ENCODE measurements at regions not wholly inside any gene's neighbourhood (a gene's known extent, or its start where the extent isn't known, plus 50 kb on each side); places are given as distances from the start of the nearest gene placed in this dataset.

DNA sequence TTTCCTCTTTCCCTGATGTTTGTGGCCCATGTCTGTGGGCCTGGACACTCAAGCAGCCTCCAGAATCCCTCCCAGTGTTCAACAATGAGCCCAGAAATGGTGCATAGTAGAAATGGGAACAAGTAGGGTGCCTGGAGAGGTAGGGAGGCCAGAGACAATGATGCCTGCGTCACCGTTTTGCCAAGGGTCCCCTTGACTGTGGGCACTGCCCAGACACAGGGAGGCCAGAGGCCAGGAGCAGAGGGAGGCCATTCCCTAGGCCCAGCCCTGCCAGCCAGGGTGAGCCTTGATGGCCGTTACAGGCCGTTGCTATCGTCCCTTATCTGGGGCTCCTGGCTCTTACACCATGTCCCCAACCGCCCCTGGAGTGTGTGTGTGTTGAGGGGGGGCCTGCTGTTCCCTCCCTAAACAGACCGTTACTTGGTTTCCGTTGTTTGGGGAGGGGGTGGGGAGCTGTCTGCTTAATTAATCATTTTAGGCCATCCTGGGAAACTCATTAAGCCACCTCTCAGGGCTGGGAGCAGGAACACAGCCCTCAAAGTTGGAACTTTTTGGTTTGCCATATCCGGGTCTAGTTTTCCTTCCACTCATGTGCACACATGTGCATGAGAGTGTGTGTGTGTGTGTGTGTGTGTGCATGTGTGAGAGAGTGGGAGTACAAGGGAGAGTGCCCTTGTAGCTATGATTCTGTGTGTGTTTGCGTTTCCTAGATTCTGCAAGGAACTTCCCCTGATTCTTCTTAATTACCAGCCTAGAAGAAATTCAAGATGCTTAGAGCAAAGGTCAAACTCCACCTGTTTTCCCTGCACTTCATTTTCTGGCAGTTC is 135.2 kb upstream of the HAAO start:
- Mint-ChIP-seq H3K9me3 (no peaks in the 10 kb centered on the region), H3K27me3 (no peaks in the 10 kb centered on the region), H3K4me3 (no peak overlapping the region), H3K27ac (no peak overlapping the region), H3K4me1 (ENCODE audit: low read depth) (no peaks in the 10 kb centered on the region), H3K36me3 (ENCODE audit: low read depth) (no peaks in the 10 kb centered on the region)
- ChIA-PET POLR2A (no interaction called here), CTCF (interaction anchor here (1.6 kb wide), 1 partner anchor 16 kb away, joined by 4 read pairs; no protein-coding TSS in a partner anchor)
- no peak for DNase-seq
- TF ChIP-seq, protein P1, sequence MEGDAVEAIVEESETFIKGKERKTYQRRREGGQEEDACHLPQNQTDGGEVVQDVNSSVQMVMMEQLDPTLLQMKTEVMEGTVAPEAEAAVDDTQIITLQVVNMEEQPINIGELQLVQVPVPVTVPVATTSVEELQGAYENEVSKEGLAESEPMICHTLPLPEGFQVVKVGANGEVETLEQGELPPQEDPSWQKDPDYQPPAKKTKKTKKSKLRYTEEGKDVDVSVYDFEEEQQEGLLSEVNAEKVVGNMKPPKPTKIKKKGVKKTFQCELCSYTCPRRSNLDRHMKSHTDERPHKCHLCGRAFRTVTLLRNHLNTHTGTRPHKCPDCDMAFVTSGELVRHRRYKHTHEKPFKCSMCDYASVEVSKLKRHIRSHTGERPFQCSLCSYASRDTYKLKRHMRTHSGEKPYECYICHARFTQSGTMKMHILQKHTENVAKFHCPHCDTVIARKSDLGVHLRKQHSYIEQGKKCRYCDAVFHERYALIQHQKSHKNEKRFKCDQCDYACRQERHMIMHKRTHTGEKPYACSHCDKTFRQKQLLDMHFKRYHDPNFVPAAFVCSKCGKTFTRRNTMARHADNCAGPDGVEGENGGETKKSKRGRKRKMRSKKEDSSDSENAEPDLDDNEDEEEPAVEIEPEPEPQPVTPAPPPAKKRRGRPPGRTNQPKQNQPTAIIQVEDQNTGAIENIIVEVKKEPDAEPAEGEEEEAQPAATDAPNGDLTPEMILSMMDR (IDR thresholded peaks at IDR 0.05) = no peak
- intact Hi-C loops (cut with micrococcal nuclease) = no loop called here
- ATAC-seq = no peak

DNA sequence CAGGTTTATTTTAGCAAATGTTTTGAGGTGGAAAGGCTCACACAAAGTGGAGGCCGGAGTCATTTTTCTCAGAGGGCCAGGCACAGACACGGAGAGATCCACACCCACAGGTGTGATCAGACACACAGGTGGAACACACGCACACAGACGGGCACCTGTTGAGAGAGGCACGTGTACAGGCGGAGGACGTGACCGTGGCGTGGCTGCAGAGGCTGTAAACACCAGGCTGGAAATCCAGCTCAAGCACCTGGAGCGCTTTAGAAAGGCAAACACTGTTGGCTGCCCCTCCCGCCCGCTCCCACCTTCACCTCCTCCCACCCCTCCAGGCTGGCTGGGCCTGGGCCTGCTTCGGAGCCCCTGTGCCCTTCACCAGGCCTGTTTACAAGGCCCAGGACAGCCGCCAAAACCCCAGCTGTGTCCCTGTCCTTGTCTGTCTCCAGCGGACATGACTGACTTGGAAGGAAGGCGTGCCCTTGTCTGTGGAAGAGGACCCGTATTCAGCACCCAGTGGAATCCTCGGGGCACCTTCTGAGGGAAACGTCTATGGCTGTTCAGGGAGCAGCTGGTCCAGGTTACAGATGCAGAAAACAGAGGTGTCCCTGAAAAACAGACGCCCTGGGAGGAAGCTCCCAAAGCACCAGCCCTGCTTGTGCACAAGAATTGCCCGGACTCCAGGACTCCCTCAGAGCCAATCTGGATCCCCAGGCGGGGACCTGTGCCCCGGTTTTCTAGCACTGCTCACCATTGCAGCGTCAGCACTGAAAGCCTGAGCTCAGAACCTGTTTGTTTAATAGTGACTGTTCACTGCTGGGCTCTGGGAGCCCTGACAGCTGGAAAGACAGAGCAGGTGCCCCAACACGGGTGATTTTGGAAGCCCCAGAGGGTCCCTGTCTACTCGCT is 134.3 kb upstream of the HAAO start:
- ChIA-PET POLR2A (no interaction called here), CTCF (interaction anchor here (0.9 to 1.7 kb wide), 3 partner anchors 20 to 67 kb away, joined by 3 to 8 read pairs (median 3); no protein-coding TSS in a partner anchor)
- TF ChIP-seq, protein P1 (IDR thresholded peaks at IDR 0.05) = no peak
- no peak overlapping the region for H3K27ac Mint-ChIP-seq
- no peak overlapping the region for H3K4me3 Mint-ChIP-seq
- ATAC-seq = no peak
- H3K9me3 Mint-ChIP-seq = no peaks in the 10 kb centered on the region
- H3K36me3 Mint-ChIP-seq (ENCODE audit: low read depth) = no peaks in the 10 kb centered on the region
- intact Hi-C loops (cut with micrococcal nuclease) = no loop called here
- H3K4me1 Mint-ChIP-seq (ENCODE audit: low read depth) = no peaks in the 10 kb centered on the region
- H3K27me3 Mint-ChIP-seq = no peaks in the 10 kb centered on the region
- no peak for DNase-seq

DNA sequence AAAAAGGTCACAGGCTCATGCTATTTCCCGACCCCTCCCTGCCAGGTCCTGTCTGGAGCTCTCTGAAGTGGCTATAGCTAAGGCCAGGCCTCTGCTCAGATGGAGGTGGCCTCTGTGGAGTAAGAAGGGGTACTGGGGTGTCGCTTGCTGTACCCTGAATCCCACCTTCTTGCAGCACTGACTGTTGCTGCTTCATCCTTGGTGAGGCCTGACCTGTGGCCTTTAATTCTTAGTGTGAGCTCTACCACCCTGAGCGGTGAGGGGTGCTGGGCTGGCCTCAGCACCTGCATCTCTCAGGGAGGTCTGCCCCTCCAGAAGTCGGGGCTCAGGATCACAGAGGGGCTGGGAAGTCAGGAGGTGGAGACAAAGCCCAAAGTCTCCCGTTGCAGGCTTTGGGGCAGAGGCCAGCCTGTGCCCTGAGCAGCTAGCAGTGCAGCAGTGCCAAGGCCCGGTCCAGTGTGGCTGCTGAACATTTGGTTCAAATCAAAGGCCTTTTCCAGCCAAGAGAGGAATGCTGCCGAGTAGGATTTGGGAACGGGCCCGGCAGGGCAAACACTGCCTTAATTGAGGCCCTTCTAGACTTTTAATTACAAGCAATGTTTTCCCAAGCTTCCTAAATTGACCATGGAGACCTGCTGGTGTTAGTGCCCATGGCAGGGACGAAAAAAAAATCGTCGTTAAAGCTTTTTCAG is 133.5 kb upstream of the HAAO start:
- Mint-ChIP-seq H3K9me3 (no peaks in the 10 kb centered on the region), H3K4me1 (ENCODE audit: low read depth) (no peaks in the 10 kb centered on the region), H3K27ac (no peak overlapping the region), H3K36me3 (ENCODE audit: low read depth) (no peaks in the 10 kb centered on the region), H3K27me3 (no peaks in the 10 kb centered on the region), H3K4me3 (no peak overlapping the region)
- ChIA-PET CTCF (interaction anchor here (0.9 to 1.7 kb wide), 3 partner anchors 20 to 67 kb away, joined by 3 to 8 read pairs (median 3); no protein-coding TSS in a partner anchor), POLR2A (no interaction called here)
- TF ChIP-seq, protein P1 (IDR thresholded peaks at IDR 0.05) = no peak
- ATAC-seq = no peak
- intact Hi-C loops (cut with micrococcal nuclease) = no loop called here
- no peak for DNase-seq

DNA sequence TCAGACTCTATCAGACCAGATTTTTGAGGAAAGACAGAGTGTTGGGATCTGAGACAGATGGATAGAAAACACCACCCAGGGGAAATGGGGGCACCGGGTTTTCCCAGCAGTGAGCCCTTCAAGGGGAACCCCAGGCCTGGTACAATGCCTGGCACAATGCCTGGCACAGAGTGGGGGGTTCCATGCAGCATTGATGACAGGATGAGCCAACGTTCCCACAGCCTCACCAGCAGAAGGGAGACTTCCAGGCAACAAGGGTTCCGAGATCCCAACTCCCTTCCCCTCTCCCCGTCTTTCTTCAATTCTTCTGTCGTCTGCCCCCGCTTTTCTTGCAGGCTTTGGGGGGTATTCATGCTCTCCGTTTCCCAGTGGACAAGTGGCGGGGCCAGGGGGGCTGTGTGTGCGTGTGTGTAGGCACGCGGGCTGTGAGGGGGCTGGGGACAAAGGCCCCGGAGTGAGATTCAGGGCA is 132.1 kb upstream of the HAAO start:
- intact Hi-C loops (cut with micrococcal nuclease) = no loop called here

More for the DNA sequence above, 132.1 kb upstream of the HAAO start:
- CTCF ChIA-PET = interaction anchor here (1.2 to 1.8 kb wide), 3 partner anchors 65 to 305 kb away, joined by 3 to 13 read pairs (median 3); no protein-coding TSS in a partner anchor
- H3K27me3 Mint-ChIP-seq = no peaks in the 10 kb centered on the region
- no peaks in the 10 kb centered on the region for H3K9me3 Mint-ChIP-seq
- no peak for DNase-seq
- no peak overlapping the region for H3K27ac Mint-ChIP-seq
- POLR2A ChIA-PET = no interaction called here
- no peaks in the 10 kb centered on the region for H3K4me1 Mint-ChIP-seq (ENCODE audit: low read depth)
- H3K4me3 Mint-ChIP-seq = no peak overlapping the region
- TF ChIP-seq, protein P1 (IDR thresholded peaks at IDR 0.05) = no peak
- no peaks in the 10 kb centered on the region for H3K36me3 Mint-ChIP-seq (ENCODE audit: low read depth)
- no peak for ATAC-seq

Measured in activated CD8-positive, alpha-beta T cell treated with anti-CD3 and anti-CD28 coated beads for 36 hours (primary cell).